ENCODE measurements at regions not wholly inside any gene's neighbourhood (a gene's known extent, or its start where the extent isn't known, plus 50 kb on each side); places are given as distances from the start of the nearest gene placed in this dataset.

- DNase-seq = no peak
Observed at GRCh38 chr4:179976777-179977176, 2266.4 kb upstream of the TENM3 start.

- no peak for DNase-seq
Observed at GRCh38 chr4:179977378-179977777, 2265.8 kb upstream of the TENM3 start.

DNA sequence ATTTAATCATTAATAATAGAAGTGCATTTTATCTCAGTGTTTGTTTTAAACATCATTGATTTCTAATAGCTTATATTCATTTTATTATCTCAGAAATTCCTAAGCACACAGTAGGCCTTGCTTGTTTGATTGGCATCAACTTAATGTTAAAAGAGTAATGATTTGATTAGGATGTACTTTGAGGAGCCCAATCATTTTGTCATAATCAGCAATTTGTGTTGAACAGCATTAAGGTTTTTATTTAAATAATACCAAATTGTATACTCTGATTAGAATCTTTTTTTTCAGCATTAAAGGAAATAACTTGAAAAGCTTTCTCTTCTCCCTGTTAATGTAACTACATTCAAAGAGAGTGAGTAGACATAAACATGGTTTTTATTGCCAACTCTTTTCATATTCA lies 2262.0 kb upstream of the TENM3 start:
- no peak for DNase-seq

DNA sequence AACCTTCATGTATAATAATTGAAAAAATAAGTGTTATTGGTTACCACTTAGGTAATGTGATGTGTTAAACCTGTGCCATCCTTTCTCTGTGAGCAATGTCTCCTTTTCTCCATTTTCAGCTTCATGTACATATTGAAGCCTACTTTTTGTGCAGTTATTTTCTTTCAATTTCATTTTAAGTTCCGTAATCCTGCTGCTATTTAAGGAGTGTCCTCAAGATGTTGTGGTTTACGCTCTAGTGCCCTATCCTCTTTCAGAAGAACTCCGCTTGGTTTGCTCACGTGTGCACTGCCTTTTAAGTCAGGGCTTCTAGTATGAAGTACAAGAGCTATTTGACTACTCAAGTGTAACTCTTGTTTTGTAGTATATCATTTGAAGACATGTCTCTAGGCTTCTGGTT lies 2253.2 kb upstream of the TENM3 start:
- DNase-seq = no peak

- DNase-seq = no peak
Observed at GRCh38 chr4:180009316-180009715, 2233.9 kb upstream of the TENM3 start.

- DNase-seq = peak in 1 of 2 experiments; percentile 17
Observed at GRCh38 chr4:180028682-180029081, 2214.5 kb upstream of the TENM3 start.

DNA sequence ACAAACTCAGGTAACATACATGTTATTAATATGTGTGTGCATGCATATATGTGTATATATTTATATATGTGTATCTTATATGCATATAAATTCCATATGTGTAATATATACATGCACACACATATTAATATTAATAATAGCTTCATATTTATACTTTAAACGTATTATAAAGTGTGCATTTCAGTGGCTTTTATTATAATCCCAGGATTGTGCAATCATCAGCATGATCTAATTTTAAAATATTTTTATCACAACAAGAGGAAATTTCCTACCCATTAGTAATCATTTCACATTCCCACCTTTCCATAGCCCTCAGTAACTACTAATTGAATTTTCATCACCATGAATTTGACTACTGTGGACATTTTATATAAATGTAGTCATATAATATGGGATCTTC lies 2211.9 kb upstream of the TENM3 start:
- DNase-seq = no peak

GRCh38 chr4:180041576-180041975 lies 2201.6 kb upstream of the TENM3 start:
- DNase-seq = no peak

DNA sequence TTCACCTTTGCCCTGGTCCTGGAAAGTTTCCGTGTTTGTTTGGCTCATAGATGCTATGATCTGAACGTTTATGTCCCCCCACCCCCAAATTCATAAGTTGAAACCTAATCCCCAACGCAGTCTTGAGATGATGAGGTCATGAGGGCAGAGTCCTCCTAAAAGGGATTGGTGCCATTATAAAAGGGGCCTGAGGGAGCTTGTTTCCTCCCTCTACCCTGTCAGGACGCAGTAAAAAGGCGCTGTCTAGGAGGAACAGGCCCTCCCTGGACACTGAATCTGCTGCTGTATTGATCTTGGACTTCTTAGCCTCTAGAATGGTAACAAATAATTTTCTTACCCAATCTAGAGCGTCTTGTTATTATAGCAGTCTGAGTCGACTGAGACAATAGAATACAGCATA lies 2190.6 kb upstream of the TENM3 start:
- DNase-seq = no peak

GRCh38 chr4:180054291-180054690 lies 2188.9 kb upstream of the TENM3 start:
- DNase-seq = no peak

- DNase-seq = no peak
Observed at GRCh38 chr4:180057299-180057721, 2185.9 kb upstream of the TENM3 start.

GRCh38 chr4:180057891-180058671 lies 2185.1 kb upstream of the TENM3 start:
- DNase-seq = no peak

DNA sequence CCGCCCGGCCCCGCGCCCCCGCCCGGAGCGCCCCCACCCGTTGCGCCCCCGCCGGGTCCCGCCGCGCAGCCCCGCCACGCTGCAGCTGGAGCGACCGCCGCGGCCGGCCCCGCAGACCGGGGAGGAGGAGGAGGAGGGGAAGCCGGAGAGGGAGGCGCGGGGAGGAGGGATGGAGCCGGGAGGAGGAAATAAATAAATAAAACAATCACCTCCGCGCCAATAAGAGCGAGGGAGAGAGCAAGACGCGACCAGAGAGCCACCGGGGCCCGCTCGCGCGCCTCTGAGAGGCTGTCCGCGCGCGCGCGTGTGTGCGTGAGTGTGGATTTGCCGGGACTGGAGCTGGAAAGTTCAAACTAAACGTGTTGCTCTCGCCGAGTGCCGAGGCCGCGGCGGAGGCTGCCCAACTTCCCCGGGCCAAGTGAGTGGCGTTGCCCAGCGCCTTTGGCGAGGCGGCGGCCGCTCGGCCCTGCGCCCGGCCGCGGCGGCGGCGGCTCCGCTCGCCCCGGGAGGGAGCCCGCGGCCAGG lies 2184.4 kb upstream of the TENM3 start:
- peak in 1 of 2 experiments; percentile 24 for DNase-seq

GRCh38 chr4:180059216-180059881 lies 2183.9 kb upstream of the TENM3 start:
- DNase-seq = no peak

DNA sequence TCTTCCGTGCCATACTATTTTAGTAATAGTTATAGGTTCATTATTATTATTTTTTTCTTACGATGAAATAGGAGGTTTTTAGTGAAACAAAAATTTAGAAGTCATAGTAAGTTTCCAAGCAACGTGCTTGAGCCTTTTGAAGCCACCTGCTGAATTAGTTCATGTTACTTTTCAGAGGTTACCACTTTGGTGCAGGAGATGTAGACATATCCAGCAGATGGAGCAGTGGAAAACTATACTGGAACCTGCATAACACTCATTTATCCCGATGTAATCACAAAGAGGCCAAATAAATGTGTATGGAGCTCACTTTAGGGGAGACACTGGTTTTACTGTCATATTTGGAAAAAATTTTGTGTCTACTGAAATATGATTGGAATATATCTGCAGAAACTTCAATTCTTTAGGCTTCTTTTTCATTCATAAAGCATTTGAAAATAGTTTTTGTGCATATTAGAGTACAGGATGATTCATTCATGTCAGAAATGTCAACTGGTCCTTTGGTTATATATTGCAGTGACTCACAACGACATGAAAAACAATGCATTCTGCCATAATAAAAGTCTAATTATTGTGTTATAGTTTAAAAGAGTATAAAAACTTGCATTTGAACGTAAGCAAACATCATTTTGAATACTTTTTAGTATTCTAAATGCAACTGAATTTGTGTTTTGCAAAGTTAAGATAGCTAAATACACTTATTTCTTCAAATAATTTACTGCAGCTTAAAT lies 2182.9 kb upstream of the TENM3 start:
- DNase-seq = peak in 1 of 2 experiments; percentile 14

- no peak for DNase-seq
Observed at GRCh38 chr4:180081072-180081471, 2162.1 kb upstream of the TENM3 start.

GRCh38 chr4:180084561-180084960 lies 2158.6 kb upstream of the TENM3 start:
- no peak for DNase-seq

DNA sequence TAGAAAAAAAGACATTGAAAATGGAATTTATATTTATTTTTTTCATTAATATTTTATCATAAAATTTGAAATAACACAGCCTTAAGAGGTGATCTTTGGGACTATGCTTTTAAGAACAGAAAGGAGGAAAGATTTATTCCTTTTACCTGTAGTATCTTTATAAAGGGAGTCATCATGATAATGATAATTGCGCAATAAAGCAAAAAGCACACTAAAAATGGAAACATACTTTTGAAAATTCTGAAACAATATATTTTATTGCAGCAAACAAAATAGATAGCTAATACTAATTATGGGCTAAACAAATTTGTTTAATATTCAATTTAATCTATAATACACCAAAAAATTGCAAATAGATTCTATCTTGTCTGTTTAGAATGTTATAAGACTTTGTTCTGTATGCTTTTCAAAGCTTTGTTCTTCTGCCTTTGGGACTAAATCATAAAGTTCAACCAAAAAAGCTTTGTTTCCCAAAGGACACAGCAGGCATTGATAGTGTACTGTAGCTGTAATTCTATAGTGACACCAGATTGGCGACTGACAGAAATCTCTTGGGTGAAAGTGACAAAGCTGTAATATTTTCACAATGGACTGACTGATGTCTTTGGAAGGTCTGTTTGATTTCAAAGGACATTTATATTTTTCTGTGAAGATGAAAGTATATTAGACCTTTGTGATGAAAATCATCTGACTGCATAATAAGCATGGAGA lies 2156.6 kb upstream of the TENM3 start:
- no peak for DNase-seq

GRCh38 chr4:180098586-180098985 lies 2144.6 kb upstream of the TENM3 start:
- no peak for DNase-seq

GRCh38 chr4:180099957-180100356 lies 2143.2 kb upstream of the TENM3 start:
- no peak for DNase-seq

DNA sequence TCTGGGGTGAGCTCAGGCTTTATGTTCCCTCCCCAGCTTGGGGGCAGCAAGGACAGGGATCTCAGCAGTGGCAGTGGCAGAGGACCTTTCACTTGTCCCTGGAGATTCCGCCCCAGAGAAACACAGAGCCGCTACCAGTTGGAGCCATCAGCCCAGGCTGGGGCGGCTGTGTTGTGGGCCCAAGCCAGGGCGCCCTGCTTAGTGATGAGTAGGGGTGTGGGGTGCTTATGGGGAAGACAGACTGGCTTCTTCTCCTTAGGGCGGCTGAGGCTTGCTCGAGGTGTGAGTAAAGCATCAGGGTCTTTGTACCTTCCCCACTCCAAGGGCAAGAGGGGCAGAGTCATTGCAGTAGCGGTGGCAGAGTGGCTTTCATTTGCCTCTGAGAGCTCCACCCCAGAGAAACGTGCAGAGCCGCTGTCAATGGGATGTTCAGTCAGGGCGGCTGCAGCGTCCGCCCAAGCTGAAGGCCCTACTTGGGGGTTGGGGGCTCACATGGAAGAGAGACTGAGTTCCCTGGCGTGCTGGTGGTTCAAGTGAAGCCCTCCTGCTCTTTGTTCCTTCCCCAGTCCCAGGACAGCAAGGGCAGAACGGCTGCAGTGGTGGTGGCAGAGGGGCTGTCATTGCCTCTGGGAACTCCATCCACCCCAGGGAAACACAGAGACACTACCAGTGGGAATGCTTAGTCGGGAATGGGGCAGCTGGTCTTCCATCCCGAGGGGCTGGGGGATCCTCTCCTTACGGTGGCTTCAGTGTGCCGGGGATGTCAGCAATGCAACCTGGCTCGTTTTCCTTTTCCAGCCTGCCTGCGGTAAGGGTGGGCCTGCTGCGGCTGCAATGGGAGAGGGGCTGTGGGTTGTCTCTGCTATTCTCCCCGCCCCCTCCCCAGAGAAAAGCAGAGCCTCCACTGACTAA lies 2142.5 kb upstream of the TENM3 start:
- DNase-seq = no peak
